H1 (cell line): ENCODE measurements at regions not wholly inside any gene's neighbourhood (a gene's known extent, or its start where the extent isn't known, plus 50 kb on each side); places are given as distances from the start of the nearest gene placed in this dataset.

Source experiments
- CTBP2 ChIP-seq: IDR thresholded peaks from 2 replicates; pipeline ENCODE4 v1.7.0; 2011; ENCODE audit warnings: borderline replicate concordance, mild to moderate bottlenecking, moderate library complexity, mixed read lengths, low read length; ENCODE audit not compliant: insufficient read depth, insufficient read length
- SIN3A ChIP-seq, 2 experiments: IDR thresholded peaks in 1 of 2; conservative IDR thresholded peaks in 1 of 2; 2 replicates each; pipeline ENCODE4 v1.6.1; 2011 to 2012; ENCODE audit warnings: low read length in 2 of 2, improper control_type of control experiment in 1 of 2, low read depth in 1 of 2, mild to moderate bottlenecking in 1 of 2

DNA sequence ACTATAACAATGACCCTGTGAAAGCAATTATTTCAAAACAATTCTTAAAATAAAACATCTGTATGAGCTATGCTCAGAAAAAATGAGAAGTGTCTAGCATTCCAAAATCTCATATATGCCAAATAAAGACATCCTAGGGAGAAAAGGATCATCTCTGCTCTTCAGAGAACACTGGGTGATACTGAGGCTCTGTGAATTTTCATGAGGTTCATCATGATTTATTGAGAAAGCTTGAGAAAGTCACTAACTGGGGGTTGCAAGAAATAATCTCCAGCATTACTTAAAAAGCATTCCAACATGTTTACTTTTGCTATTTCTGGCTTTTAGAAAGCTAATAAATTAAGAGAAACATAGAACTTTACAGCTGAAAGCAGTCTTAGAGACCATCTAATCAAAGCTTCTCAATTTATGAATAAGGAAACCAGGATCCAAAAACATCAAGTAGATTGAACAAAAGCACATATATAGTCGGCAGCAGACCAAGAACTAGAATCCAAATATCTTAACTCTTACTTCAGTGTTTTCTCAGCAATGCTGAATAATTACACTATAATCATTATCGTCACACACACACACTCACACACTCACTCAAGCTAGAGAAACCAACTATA is 372.8 kb downstream of the NR2F1-AS1 start (continued):
- TF ChIP-seq SIN3A (conservative IDR thresholded peaks at IDR 0.05 in 1 of 2, IDR thresholded peaks at IDR 0.05 in 1 of 2; ENCODE audit: low read depth in 1 of 2, low read length in 2 of 2) (no peak), CTBP2 (no peak)
